VCaP (cell line): ENCODE measurements at regions not wholly inside any gene's neighbourhood (a gene's known extent, or its start where the extent isn't known, plus 50 kb on each side); places are given as distances from the start of the nearest gene placed in this dataset.

ENCODE experiments used
- H3K27ac ChIP-seq: fragments of 450-650 bp; 2 replicates; pipeline ENCODE4 v1.5.1; 2017
- CTCF ChIP-seq: fragments of 450-650 bp; conservative IDR thresholded peaks from 2 replicates; pipeline ENCODE4 v1.5.1; 2017; ENCODE audit warnings: mild to moderate bottlenecking, moderate library complexity

DNA sequence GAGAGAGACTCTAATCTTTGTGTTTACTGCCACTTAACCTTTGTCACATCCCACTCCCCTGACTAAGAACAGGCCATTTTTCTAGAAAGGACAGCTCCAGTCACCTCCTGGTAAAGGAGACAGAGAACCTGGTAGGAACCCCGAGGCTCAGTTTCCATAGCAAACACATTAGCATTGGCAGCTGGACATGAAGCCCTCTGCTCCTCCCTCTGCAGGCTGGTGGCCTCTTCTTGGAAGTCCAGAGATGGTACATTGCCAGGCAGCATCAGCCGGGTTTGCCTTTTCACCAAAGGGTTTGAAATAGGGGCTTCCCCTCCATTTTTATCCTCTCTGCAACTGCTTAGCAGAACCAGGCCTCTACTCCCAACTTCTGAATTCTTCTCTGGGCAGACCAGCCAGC, 213.4 kb upstream of the SEMA6D start:
- TF ChIP-seq CTCF: no peak
- no peak overlapping the region for H3K27ac ChIP-seq

- no peak overlapping the region for H3K27ac ChIP-seq
- no peak for TF ChIP-seq CTCF
Observed at GRCh38 chr15:47504624-47505256, 212.6 kb upstream of the SEMA6D start.

GRCh38 chr15:47505712-47506328, 211.5 kb upstream of the SEMA6D start:
- no peak for TF ChIP-seq CTCF
- H3K27ac ChIP-seq: no peak overlapping the region

- no peak overlapping the region for H3K27ac ChIP-seq
- TF ChIP-seq CTCF: no peak
Observed at GRCh38 chr15:47506329-47507100, 210.8 kb upstream of the SEMA6D start.

DNA sequence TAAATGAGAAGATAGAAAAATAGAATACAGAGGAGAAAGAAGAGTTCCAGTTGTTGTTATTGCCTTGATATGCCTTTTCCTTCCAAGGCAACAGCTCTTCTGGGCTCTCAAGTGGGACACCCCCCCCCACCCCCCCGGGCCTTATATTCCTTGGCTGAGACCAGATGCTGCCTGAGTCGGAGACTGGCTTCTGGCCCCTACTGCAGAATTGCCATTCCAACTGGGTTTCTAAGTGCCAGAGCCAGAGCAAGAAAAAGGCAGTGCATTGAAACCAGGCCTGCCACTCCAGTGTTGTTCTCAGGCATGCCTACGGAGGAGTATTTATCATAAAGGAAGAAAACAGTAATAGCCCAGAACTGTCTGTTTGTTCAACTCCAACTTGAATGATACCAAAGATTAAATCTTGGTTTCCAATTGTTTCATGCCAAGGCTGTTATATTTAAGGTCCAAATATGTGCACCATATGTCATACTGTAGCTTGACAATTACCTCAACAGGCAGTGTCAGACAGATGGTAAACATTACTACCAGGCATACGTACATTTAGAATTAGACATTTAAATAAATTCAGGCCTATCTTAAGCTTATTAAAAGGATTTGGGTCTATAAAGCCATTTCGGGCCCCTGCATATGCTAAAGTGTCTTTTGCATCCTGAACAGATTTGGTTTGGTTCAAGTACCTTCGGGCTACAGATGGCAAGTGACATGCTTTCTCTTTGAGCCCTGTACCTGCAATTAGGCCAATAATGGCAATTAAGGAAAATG, 209.9 kb upstream of the SEMA6D start:
- no peak overlapping the region for H3K27ac ChIP-seq
- TF ChIP-seq CTCF: no peak

GRCh38 chr15:47511261-47511660, 206.0 kb upstream of the SEMA6D start:
- no peak overlapping the region for H3K27ac ChIP-seq
- no peak for TF ChIP-seq CTCF

DNA sequence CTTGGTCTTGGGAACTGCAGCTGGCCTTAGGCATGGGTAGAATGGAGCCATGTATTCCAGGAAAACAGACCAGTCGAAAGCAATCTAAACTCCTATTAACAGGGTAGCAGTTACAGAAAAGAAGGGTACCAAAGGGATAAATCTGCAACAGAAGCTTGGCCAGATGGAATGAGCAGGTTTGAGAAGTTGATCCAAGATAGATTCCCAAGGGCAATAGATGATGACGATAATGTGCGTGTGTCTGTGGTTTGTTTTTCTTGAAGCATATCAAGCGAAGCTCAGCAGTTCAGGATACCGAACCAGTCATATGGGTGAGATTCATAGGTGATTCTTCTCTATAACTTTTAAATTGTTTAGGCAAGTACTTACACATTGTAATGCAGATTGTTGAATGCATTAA, 203.8 kb upstream of the SEMA6D start:
- no peak overlapping the region for H3K27ac ChIP-seq
- TF ChIP-seq CTCF: no peak
